ENCODE measurements at regions not wholly inside any gene's neighbourhood (a gene's known extent, or its start where the extent isn't known, plus 50 kb on each side); places are given as distances from the start of the nearest gene placed in this dataset.
A peak's percentile ranks its signal among the peaks of the same experiment; 100 is the strongest.

DNA sequence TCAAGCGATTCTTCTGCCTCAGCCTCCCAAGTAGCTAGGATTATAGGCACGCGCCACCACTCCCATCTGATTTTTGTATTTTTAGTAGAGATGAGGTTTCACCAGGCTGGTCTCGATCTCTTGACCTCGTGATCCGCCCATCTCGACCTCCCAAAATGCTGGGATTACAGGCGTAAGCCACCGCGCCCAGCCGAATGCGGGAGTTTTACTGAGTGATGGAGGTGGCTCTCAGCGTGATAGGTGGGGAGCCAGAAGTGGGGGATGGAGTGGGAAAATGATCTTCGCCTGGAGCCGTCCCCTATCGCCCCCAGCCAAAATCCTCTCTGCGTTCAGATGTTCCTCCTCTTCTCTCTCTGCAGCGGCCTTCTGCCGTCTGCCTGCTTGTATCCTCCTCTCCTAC, 348.4 kb upstream of the NPSR1 start:
- WGBS = over 99% methylated on average over 19 of the region's 19 CpGs
- intact Hi-C loops (cut with DNase I) = no loop called here

DNA sequence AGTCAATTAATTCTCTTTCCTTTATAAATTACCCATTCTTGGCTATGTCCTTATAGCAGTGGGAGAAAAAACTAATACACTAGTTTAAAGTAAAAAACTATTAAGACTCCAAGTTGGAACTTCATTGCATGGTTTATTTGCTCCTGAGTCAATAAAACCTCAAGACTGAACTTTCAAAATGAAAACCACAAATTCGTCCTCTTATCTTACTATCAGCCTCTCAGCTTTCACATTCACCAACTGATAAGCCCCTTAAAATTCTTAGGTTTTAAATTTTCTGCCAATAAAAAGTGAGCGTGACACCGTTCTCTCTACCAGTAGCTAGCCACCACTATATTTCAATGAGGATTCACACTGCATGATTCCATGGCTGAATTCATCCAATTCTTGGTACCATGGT, 346.4 kb upstream of the NPSR1 start:
- H3K36me3 ChIP-seq = no peaks in the 10 kb centered on the region
- no peak overlapping the region for H3K27ac ChIP-seq (replicated peaks in 1 of 4)
- no peak overlapping the region for H3K4me3 ChIP-seq
- H3K9me3 ChIP-seq = peaks cover 0 to 13% (median 4%) of the 10 kb centered on the region in 4 donors
- DNase-seq (ENCODE audit: extremely low spot score) = peak; percentile 14
- no peaks in the 10 kb centered on the region for H3K4me1 ChIP-seq
- H3K27me3 ChIP-seq = no peaks in the 10 kb centered on the region
- intact Hi-C loops (cut with DNase I) = no loop called here
- 78% methylated on average over 3 of the region's 3 CpGs for WGBS
- TF ChIP-seq EP300 (IDR thresholded peaks at IDR 0.05) = no peak
- TF ChIP-seq, protein P1, sequence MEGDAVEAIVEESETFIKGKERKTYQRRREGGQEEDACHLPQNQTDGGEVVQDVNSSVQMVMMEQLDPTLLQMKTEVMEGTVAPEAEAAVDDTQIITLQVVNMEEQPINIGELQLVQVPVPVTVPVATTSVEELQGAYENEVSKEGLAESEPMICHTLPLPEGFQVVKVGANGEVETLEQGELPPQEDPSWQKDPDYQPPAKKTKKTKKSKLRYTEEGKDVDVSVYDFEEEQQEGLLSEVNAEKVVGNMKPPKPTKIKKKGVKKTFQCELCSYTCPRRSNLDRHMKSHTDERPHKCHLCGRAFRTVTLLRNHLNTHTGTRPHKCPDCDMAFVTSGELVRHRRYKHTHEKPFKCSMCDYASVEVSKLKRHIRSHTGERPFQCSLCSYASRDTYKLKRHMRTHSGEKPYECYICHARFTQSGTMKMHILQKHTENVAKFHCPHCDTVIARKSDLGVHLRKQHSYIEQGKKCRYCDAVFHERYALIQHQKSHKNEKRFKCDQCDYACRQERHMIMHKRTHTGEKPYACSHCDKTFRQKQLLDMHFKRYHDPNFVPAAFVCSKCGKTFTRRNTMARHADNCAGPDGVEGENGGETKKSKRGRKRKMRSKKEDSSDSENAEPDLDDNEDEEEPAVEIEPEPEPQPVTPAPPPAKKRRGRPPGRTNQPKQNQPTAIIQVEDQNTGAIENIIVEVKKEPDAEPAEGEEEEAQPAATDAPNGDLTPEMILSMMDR (IDR thresholded peaks at IDR 0.05) = no peak
- TF ChIP-seq POLR2AphosphoS5 (IDR thresholded peaks at IDR 0.05) = no peak
- TF ChIP-seq POLR2A (IDR thresholded peaks at IDR 0.05; ENCODE audit: low read depth) = no peak

More for the DNA sequence above, 348.4 kb upstream of the NPSR1 start:
- H3K27me3 ChIP-seq = no peaks in the 10 kb centered on the region
- H3K4me3 ChIP-seq = no peak overlapping the region
- H3K36me3 ChIP-seq = no peaks in the 10 kb centered on the region
- TF ChIP-seq POLR2A (IDR thresholded peaks at IDR 0.05; ENCODE audit: low read depth) (no peak), EP300 (IDR thresholded peaks at IDR 0.05) (no peak), POLR2AphosphoS5 (IDR thresholded peaks at IDR 0.05) (no peak)
- TF ChIP-seq, protein P1 (IDR thresholded peaks at IDR 0.05) = no peak
- no peak overlapping the region for H3K27ac ChIP-seq (replicated peaks in 1 of 4)
- DNase-seq (ENCODE audit: extremely low spot score) = peak; percentile 50
- no peaks in the 10 kb centered on the region for H3K4me1 ChIP-seq
- peaks cover 0 to 13% (median 4%) of the 10 kb centered on the region in 4 donors for H3K9me3 ChIP-seq

DNA sequence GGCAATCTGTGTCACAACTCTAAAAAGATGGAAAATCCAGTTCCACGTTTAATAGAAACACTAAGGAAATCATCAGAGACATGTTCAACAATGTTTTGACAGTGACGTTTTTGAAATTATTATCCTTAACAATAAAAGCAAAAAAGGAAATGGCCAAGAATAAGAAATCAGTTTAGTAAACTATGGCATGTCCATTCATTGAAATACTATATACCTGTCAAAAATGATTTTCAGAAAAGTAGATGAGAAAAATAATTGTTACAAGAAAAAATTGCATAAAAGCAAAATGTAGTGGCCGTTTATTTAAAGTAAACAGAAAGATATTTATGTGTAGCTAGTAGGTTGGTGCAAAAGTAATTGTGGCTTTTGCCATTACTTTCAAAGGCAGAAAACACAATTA, 345.4 kb upstream of the NPSR1 start:
- TF ChIP-seq POLR2AphosphoS5 (IDR thresholded peaks at IDR 0.05) = no peak
- TF ChIP-seq EP300 (IDR thresholded peaks at IDR 0.05) = no peak
- TF ChIP-seq POLR2A (IDR thresholded peaks at IDR 0.05; ENCODE audit: low read depth) = no peak
- TF ChIP-seq, protein P1 (IDR thresholded peaks at IDR 0.05) = no peak
- Histone ChIP-seq H3K27ac (replicated peaks in 1 of 4) (no peak overlapping the region), H3K9me3 (peaks cover 0 to 13% (median 4%) of the 10 kb centered on the region in 4 donors), H3K36me3 (no peaks in the 10 kb centered on the region), H3K4me3 (no peak overlapping the region), H3K27me3 (no peaks in the 10 kb centered on the region), H3K4me1 (no peaks in the 10 kb centered on the region)
- DNase-seq (ENCODE audit: extremely low spot score) = no peak
- intact Hi-C loops (cut with DNase I) = no loop called here
- WGBS = 81% methylated on average over 3 of the region's 3 CpGs

DNA sequence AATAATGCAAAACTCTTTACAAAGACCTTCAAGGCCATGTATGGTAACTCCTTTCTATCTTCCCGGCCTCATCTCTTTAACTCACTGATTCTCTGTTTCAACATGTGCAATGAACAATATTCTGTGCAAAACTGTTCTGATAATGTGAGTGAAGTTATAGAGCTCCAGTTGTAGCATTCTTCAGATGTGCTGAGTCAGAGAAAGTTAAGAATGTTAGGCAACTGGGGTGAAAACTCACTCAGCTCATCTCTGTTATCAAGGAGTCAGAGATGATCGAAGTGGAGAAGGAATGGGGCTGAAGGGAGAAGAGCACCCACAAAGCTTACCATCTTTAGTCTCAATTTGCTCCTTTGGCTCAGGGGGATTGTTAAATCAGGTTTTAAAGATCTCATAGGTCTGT, 344.7 kb upstream of the NPSR1 start:
- no peak overlapping the region for H3K4me3 ChIP-seq
- 94% methylated on average over 2 of the region's 2 CpGs for WGBS

More for the DNA sequence above, 344.7 kb upstream of the NPSR1 start:
- no peaks in the 10 kb centered on the region for H3K4me1 ChIP-seq
- no peaks in the 10 kb centered on the region for H3K36me3 ChIP-seq
- DNase-seq (ENCODE audit: extremely low spot score) = no peak
- no peak for TF ChIP-seq EP300 (IDR thresholded peaks at IDR 0.05)
- no peak for TF ChIP-seq POLR2A (IDR thresholded peaks at IDR 0.05; ENCODE audit: low read depth)
- no peak for TF ChIP-seq POLR2AphosphoS5 (IDR thresholded peaks at IDR 0.05)
- TF ChIP-seq, protein P1 (IDR thresholded peaks at IDR 0.05) = no peak
- intact Hi-C loops (cut with DNase I) = no loop called here
- H3K9me3 ChIP-seq = peaks cover 0 to 13% (median 4%) of the 10 kb centered on the region in 4 donors
- no peak overlapping the region for H3K27ac ChIP-seq (replicated peaks in 1 of 4)
- no peaks in the 10 kb centered on the region for H3K27me3 ChIP-seq

Measured in esophagus muscularis mucosa (tissue), 4 donors.